BJ (cell line): ENCODE measurements at regions not wholly inside any gene's neighbourhood (a gene's known extent, or its start where the extent isn't known, plus 50 kb on each side); places are given as distances from the start of the nearest gene placed in this dataset.

Source experiments
- CTCF ChIA-PET: fragments of 350-600 bp; formaldehyde crosslinking; extraction: SDS; loops from one replicate; lab custom pipeline; 2021; ENCODE audit warnings: antibody characterized with exemption, inconsistent platforms; lab: Yijun Ruan, JAX
- POLR2A ChIA-PET: fragments of 300-600 bp; sonication (Branson Sonifier 250); formaldehyde crosslinking; extraction: SDS; loops from one replicate; lab custom pipeline; 2021; ENCODE audit warnings: antibody characterized with exemption; lab: Charles Lee
- DNase-seq: peaks from one replicate; pipeline ENCODE4 v3.0.0-alpha.2; 2011; ENCODE audit warnings: low read depth
- H3K27me3 ChIP-seq: 2 replicates; pipeline ENCODE4 v1.6.0; 2011; ENCODE audit warnings: low read length; ENCODE audit not compliant: control insufficient read depth, insufficient read depth
- H3K36me3 ChIP-seq: 2 replicates; pipeline ENCODE4 v1.5.1; 2011; ENCODE audit warnings: low read length; ENCODE audit not compliant: control insufficient read depth, insufficient read depth
- H3K4me3 ChIP-seq: 2 replicates; pipeline ENCODE4 v1.5.1; 2011; ENCODE audit warnings: low read depth, mild to moderate bottlenecking, control low read depth, low read length
- TF ChIP-seq, protein P1 (sequence below): IDR thresholded peaks from 2 replicates; pipeline ENCODE4 v1.5.1; 2011; ENCODE audit warnings: low read depth, mild to moderate bottlenecking, control low read depth, inconsistent platforms, low read length, moderate library complexity; ENCODE audit not compliant: insufficient read depth

DNA sequence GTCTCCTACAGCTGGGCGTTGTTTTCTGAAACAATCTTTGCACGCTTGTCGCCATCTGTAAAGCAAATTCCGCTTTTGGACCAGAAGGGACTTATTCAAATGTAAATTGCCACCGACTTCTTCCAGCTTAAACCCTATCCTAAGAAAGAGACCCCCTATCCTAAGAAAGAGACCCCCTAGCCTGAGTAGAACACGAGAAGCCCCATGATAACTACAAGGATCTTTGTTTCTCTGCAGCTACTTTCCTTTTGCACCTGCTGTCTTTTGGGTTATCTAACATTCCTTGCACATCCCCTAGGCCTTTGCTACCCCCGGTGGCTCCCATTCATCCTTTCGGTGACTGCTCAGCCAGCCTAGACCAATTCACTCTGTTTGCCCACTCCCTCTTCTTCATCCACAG is 536.0 kb upstream of the PRKX start:
- H3K27me3 ChIP-seq, result no peaks in the 10 kb centered on the region
- H3K4me3 ChIP-seq, result no peak overlapping the region
- DNase-seq, result no peak
- TF ChIP-seq, protein P1, sequence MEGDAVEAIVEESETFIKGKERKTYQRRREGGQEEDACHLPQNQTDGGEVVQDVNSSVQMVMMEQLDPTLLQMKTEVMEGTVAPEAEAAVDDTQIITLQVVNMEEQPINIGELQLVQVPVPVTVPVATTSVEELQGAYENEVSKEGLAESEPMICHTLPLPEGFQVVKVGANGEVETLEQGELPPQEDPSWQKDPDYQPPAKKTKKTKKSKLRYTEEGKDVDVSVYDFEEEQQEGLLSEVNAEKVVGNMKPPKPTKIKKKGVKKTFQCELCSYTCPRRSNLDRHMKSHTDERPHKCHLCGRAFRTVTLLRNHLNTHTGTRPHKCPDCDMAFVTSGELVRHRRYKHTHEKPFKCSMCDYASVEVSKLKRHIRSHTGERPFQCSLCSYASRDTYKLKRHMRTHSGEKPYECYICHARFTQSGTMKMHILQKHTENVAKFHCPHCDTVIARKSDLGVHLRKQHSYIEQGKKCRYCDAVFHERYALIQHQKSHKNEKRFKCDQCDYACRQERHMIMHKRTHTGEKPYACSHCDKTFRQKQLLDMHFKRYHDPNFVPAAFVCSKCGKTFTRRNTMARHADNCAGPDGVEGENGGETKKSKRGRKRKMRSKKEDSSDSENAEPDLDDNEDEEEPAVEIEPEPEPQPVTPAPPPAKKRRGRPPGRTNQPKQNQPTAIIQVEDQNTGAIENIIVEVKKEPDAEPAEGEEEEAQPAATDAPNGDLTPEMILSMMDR, result no peak
- ChIA-PET CTCF (no interaction called here), POLR2A (no interaction called here)
- no peaks in the 10 kb centered on the region for H3K36me3 ChIP-seq

DNA sequence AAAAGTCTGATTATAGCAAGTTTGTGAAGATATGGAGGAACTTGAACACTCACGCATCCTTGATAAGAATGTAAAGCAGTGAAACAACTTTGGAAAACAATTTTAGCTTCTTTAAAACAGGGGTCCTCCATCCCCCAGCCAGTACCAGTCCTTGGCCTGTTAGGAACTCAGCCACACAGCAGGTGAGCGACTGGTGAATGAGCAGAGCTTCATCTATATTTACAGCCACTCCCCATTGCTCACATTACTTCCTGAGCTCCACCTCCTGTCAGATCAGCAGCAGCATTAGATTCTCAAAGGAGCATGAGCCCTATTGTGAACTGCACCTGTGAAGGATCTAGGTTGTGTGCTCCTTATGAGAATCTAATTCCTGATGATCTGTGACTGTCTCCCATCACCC is 530.3 kb upstream of the PRKX start:
- CTCF ChIA-PET, result no interaction called here
- TF ChIP-seq, protein P1, result no peak

DNA sequence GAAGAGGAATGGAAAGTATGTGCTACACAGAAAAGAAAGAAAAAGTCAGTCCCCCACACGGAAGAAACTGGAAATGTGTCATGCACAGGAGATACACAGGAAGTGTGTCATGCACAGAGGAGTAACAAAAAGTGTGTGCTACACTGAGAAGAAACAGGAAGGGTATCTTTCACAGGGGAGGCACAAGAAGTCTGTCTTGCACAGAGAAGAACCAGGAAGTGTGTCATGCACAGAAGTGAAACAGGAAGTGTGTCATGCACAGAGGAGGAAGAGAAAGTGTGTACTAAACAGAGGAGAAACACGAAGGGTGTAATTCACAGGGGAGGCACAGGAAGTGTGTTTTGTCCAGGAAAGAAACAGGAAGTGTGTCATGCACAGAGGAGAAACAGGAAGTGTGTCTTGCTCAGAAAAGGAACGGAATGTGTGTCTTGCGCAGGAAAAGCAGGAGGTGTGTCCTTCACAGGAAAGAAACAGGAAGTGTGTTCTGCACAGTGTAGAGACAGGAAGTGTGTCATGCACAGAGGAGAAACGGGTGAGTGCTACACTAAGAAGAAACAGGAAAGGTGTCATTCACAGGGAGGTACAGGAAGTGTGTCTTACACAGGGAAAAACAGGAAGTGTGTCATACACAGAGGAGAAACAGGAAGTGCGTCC is 527.2 kb upstream of the PRKX start:
- H3K36me3 ChIP-seq, result no peaks in the 10 kb centered on the region
- TF ChIP-seq, protein P1, result no peak
- H3K27me3 ChIP-seq, result no peaks in the 10 kb centered on the region
- CTCF ChIA-PET, result no interaction called here
- no peak overlapping the region for H3K4me3 ChIP-seq
- POLR2A ChIA-PET, result no interaction called here
- no peak for DNase-seq

More for the DNA sequence above, 530.3 kb upstream of the PRKX start:
- DNase-seq, result no peak
- Histone ChIP-seq H3K27me3 (no peaks in the 10 kb centered on the region), H3K36me3 (no peaks in the 10 kb centered on the region), H3K4me3 (no peak overlapping the region)
- POLR2A ChIA-PET, result no interaction called here

DNA sequence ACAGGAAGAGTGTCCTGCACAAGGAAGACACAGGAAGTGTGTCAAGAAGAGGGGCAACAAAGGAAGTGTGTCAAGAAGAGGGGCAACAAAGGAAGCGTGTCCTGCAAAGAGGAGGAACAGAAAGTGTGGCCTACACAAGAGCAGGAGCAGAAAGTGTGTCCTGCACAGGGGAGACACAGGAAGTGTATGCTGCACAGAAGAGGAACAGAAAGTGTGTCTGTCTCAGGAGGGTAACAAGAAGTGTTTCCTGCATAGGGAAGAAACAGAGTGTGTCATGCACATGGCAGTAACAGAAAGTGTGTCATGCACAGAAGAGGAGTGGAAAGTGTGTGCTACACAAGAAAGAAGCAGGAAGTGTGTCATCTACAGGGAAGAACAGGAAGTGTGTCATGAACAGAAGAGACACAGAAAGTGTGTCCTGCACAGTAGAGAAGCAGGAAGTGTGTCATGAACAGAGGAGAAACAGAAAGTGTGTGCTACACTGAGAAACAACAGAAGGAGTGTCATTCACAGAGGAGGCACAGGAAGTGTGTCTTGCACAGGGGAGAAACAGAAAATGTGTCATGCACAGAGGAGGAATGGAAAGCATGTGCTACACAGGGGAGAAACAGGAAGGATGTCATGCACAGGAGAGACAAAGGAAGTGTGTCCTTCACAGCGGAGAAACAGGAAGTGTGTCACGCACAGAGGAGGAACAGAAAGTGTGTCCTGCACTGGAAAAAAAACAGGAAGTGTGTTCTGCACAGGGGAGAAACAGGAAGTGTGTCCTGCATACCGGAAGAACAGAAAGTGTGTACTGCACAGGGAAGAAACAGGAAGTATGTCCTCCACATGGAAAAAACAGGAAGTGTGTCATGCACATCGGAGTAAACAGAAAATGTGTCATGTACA is 526.4 kb upstream of the PRKX start:
- no peaks in the 10 kb centered on the region for H3K36me3 ChIP-seq
- ChIA-PET POLR2A (no interaction called here), CTCF (no interaction called here)
- H3K4me3 ChIP-seq, result no peak overlapping the region
- TF ChIP-seq, protein P1, result no peak
- no peak for DNase-seq
- no peaks in the 10 kb centered on the region for H3K27me3 ChIP-seq

DNA sequence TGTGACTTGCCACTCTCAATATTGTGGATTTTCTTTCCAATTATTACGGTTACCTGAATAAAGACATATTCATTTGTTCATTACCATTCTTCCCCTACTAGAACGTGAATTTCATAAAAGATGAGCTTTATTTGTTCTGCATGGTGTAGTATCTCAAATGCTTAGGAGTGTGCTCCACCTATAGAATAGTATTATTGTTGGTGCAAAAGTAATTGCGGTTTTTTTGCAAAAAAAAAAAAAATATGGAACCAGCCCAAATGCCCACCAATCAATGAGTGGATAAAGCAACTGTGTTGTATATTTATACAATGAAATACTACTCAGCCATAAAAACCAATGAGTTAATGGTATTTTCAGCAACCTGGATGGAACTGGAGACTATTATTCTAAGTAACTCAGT is 525.5 kb upstream of the PRKX start:
- no peaks in the 10 kb centered on the region for H3K27me3 ChIP-seq
- TF ChIP-seq, protein P1, result no peak
- no peak for DNase-seq
- POLR2A ChIA-PET, result no interaction called here
- no peaks in the 10 kb centered on the region for H3K36me3 ChIP-seq
- CTCF ChIA-PET, result no interaction called here
- H3K4me3 ChIP-seq, result no peak overlapping the region
